ENCODE measurements at regions not wholly inside any gene's neighbourhood (a gene's known extent, or its start where the extent isn't known, plus 50 kb on each side); places are given as distances from the start of the nearest gene placed in this dataset.

- no peaks in the 10 kb centered on the region for H3K36me3 Mint-ChIP-seq (ENCODE audit: low read depth)
Observed at GRCh38 chr11:37108436-37109285, 510.6 kb upstream of the RAG2 start.

GRCh38 chr11:37107831-37108230, 509.8 kb upstream of the RAG2 start:
- intact Hi-C loops (cut with micrococcal nuclease), result no loop called here
- H3K27ac Mint-ChIP-seq, result no peak overlapping the region
- no peaks in the 10 kb centered on the region for H3K4me1 Mint-ChIP-seq (ENCODE audit: low read depth)

More at GRCh38 chr11:37108436-37109285, 510.6 kb upstream of the RAG2 start:
- Mint-ChIP-seq H3K4me1 (ENCODE audit: low read depth) (no peaks in the 10 kb centered on the region), H3K27ac (no peak overlapping the region), H3K9me3 (no peaks in the 10 kb centered on the region), H3K27me3 (no peaks in the 10 kb centered on the region), H3K4me3 (no peak overlapping the region)
- intact Hi-C loops (cut with micrococcal nuclease), result no loop called here

DNA sequence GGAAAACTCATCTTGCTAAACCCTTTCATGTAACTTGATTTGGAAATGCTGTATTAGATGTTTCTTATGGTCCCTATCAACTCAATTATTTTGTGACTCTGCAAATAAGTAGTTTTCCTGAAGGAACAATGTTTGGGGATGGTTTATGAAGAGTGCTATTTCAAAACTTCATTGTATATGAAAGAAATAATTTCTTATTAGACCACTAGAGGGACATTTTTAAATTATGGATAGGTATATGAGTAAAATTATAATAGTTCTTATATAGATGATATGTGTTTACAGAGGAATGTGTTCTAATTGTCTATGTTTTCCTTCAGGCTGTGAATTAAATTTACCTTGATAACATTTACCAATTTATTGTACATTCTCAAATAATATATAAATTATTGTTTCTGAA, 509.4 kb upstream of the RAG2 start:
- Mint-ChIP-seq H3K27me3 (no peaks in the 10 kb centered on the region), H3K36me3 (ENCODE audit: low read depth) (no peaks in the 10 kb centered on the region), H3K4me3 (no peak overlapping the region), H3K27ac (no peak overlapping the region), H3K9me3 (no peaks in the 10 kb centered on the region), H3K4me1 (ENCODE audit: low read depth) (no peaks in the 10 kb centered on the region)
- intact Hi-C loops (cut with micrococcal nuclease), result no loop called here

More at GRCh38 chr11:37107831-37108230, 509.8 kb upstream of the RAG2 start:
- Mint-ChIP-seq H3K9me3 (no peaks in the 10 kb centered on the region), H3K36me3 (ENCODE audit: low read depth) (no peaks in the 10 kb centered on the region), H3K4me3 (no peak overlapping the region), H3K27me3 (no peaks in the 10 kb centered on the region)

- intact Hi-C loops (cut with micrococcal nuclease), result no loop called here
- no peaks in the 10 kb centered on the region for H3K4me1 Mint-ChIP-seq (ENCODE audit: low read depth)
- no peaks in the 10 kb centered on the region for H3K27me3 Mint-ChIP-seq
- no peaks in the 10 kb centered on the region for H3K9me3 Mint-ChIP-seq
- H3K36me3 Mint-ChIP-seq (ENCODE audit: low read depth), result no peaks in the 10 kb centered on the region
- no peak overlapping the region for H3K4me3 Mint-ChIP-seq
- H3K27ac Mint-ChIP-seq, result no peak overlapping the region
Observed at GRCh38 chr11:37105427-37105826, 507.4 kb upstream of the RAG2 start.

DNA sequence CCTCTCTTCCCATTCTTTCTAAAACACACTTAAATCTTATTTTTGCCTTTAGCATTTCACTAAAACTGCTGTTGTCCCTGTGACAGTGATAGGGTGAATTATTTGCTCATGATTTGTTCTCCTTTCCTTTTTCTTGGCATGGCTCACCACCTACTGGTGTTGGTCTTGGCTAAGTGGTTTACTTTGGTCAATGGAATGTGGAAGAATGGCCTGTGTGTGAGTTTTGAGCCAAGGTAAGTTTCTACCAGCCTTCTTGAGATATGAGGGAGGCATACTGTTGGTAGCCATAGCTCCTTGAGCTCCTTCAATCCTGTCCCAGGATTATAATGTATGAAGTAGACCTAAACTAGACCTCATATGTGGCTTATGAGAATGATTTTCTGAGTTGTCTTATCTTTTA, 506.3 kb upstream of the RAG2 start:
- Mint-ChIP-seq H3K9me3 (no peaks in the 10 kb centered on the region), H3K4me1 (ENCODE audit: low read depth) (no peaks in the 10 kb centered on the region), H3K27ac (no peak overlapping the region), H3K36me3 (ENCODE audit: low read depth) (no peaks in the 10 kb centered on the region), H3K27me3 (no peaks in the 10 kb centered on the region), H3K4me3 (no peak overlapping the region)
- intact Hi-C loops (cut with micrococcal nuclease), result no loop called here

- H3K27me3 Mint-ChIP-seq, result no peaks in the 10 kb centered on the region
- intact Hi-C loops (cut with micrococcal nuclease), result no loop called here
- no peaks in the 10 kb centered on the region for H3K36me3 Mint-ChIP-seq (ENCODE audit: low read depth)
- no peak overlapping the region for H3K4me3 Mint-ChIP-seq
- no peak overlapping the region for H3K27ac Mint-ChIP-seq
- no peaks in the 10 kb centered on the region for H3K4me1 Mint-ChIP-seq (ENCODE audit: low read depth)
- peaks cover 7% of the 10 kb centered on the region for H3K9me3 Mint-ChIP-seq
Observed at GRCh38 chr11:37100008-37100407, 502.0 kb upstream of the RAG2 start.

- H3K4me3 Mint-ChIP-seq, result no peak overlapping the region
- no peaks in the 10 kb centered on the region for H3K36me3 Mint-ChIP-seq (ENCODE audit: low read depth)
- peaks cover 12% of the 10 kb centered on the region for H3K9me3 Mint-ChIP-seq
- no peak overlapping the region for H3K27ac Mint-ChIP-seq
- H3K4me1 Mint-ChIP-seq (ENCODE audit: low read depth), result no peaks in the 10 kb centered on the region
- no peaks in the 10 kb centered on the region for H3K27me3 Mint-ChIP-seq
- intact Hi-C loops (cut with micrococcal nuclease), result no loop called here
Observed at GRCh38 chr11:37092487-37092886, 494.5 kb upstream of the RAG2 start.

DNA sequence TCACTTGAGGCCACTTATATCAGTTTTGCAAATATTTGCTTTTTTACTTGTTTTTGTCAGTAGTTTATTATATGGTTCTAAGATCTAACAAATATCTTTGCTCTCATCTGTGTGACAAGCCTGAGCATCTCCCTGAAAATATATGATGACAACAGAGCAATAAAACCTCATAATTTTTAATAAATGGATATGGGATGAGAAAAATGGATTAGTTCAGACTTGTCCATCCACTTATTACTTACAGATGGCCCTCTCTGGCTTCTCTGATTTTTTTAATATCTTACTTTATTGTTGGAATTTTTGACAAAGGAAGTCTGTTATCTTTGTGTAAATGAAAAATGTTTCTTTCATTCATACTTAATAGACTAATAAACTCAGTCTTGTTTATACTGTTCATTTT, 491.4 kb upstream of the RAG2 start:
- Mint-ChIP-seq H3K4me1 (ENCODE audit: low read depth) (no peaks in the 10 kb centered on the region), H3K9me3 (peaks cover 4% of the 10 kb centered on the region), H3K4me3 (no peak overlapping the region), H3K27me3 (no peaks in the 10 kb centered on the region), H3K27ac (no peak overlapping the region), H3K36me3 (ENCODE audit: low read depth) (no peaks in the 10 kb centered on the region)
- intact Hi-C loops (cut with micrococcal nuclease), result no loop called here

- no peaks in the 10 kb centered on the region for H3K4me1 Mint-ChIP-seq (ENCODE audit: low read depth)
Observed at GRCh38 chr11:37088573-37088910, 490.5 kb upstream of the RAG2 start.

DNA sequence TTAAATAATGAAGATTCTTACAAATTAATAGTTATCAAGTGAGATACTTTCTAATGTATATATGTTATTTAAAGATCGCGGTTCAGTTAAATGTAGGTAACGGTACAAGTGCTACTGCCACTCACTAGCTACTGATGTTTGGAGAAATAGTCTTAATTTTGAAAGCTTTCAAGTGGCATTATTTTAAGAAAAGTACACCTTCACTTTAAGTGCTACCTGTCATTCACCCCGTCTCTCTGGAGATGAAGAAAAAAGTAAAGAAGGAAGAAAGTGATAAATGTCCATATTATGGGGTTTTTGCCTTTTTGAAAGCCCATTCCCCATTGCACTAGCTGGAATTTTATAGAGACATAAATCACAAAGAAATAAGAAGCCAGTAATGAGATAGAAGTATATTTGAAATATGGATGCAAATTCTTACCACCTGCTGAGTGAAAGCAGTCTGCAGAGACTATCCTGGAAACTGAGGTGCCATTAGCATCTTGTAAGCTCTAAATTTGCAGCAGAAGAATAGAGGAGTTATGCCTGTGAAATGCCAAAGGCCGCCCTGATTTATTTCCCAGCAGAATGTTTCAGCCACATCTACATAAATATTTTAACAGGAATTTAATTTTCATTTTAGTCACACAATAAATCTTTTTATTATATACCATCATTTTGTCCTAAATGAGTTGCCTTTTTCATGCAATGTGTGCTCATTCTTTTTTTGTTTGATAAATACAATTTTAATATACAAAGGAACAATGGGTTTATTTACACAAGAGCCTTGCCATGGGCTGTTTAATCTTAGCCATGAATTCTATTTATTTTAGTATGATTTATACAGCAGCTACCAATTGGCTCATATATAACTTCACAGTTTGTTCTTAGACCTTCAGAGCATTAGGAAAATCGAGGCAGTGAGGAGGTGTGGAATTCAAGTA, 489.9 kb upstream of the RAG2 start:
- Mint-ChIP-seq H3K9me3 (no peaks in the 10 kb centered on the region), H3K27me3 (no peaks in the 10 kb centered on the region), H3K4me3 (no peak overlapping the region), H3K4me1 (ENCODE audit: low read depth) (no peaks in the 10 kb centered on the region), H3K36me3 (ENCODE audit: low read depth) (no peaks in the 10 kb centered on the region), H3K27ac (no peak overlapping the region)
- intact Hi-C loops (cut with micrococcal nuclease), result no loop called here

More at GRCh38 chr11:37088573-37088910, 490.5 kb upstream of the RAG2 start:
- H3K9me3 Mint-ChIP-seq, result no peaks in the 10 kb centered on the region
- no peaks in the 10 kb centered on the region for H3K36me3 Mint-ChIP-seq (ENCODE audit: low read depth)
- H3K27ac Mint-ChIP-seq, result no peak overlapping the region
- no peak overlapping the region for H3K4me3 Mint-ChIP-seq
- intact Hi-C loops (cut with micrococcal nuclease), result no loop called here
- no peaks in the 10 kb centered on the region for H3K27me3 Mint-ChIP-seq

- no peak overlapping the region for H3K4me3 Mint-ChIP-seq
- H3K36me3 Mint-ChIP-seq (ENCODE audit: low read depth), result no peaks in the 10 kb centered on the region
- H3K4me1 Mint-ChIP-seq (ENCODE audit: low read depth), result no peaks in the 10 kb centered on the region
- intact Hi-C loops (cut with micrococcal nuclease), result no loop called here
- H3K27me3 Mint-ChIP-seq, result no peaks in the 10 kb centered on the region
- H3K27ac Mint-ChIP-seq, result no peak overlapping the region
- H3K9me3 Mint-ChIP-seq, result no peaks in the 10 kb centered on the region
Observed at GRCh38 chr11:37078521-37078920, 480.5 kb upstream of the RAG2 start.

- H3K4me1 Mint-ChIP-seq (ENCODE audit: low read depth), result no peaks in the 10 kb centered on the region
- H3K9me3 Mint-ChIP-seq, result no peaks in the 10 kb centered on the region
- no peak overlapping the region for H3K27ac Mint-ChIP-seq
- no peaks in the 10 kb centered on the region for H3K36me3 Mint-ChIP-seq (ENCODE audit: low read depth)
- intact Hi-C loops (cut with micrococcal nuclease), result no loop called here
- no peaks in the 10 kb centered on the region for H3K27me3 Mint-ChIP-seq
- H3K4me3 Mint-ChIP-seq, result no peak overlapping the region
Observed at GRCh38 chr11:37076866-37077265, 478.8 kb upstream of the RAG2 start.

DNA sequence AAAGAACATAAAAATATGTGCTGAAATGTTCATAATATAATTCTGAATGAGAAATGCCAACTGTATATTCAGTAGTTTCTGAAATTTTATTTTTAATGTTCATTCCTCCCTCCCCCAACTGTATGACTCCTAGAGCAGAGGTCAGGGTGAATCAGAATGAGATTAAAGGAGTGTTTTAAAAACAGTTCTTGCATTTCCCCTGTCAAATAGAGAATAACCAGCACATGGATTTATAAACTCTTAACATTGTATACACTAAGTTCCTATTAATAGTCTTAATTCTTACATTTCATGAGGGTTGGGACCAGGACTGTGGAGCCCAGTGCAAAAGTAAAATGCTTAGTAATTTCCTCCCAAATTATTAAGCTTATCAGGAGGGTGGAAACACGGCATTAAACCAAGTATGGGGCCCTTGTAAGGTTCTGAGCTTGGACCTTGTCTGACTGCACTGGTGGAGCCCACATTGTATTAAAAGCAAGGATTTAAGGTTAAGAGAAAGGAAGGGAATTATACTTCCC, 474.6 kb upstream of the RAG2 start:
- intact Hi-C loops (cut with micrococcal nuclease), result no loop called here
- H3K4me1 Mint-ChIP-seq (ENCODE audit: low read depth), result no peaks in the 10 kb centered on the region
- no peak overlapping the region for H3K4me3 Mint-ChIP-seq
- no peaks in the 10 kb centered on the region for H3K36me3 Mint-ChIP-seq (ENCODE audit: low read depth)
- H3K9me3 Mint-ChIP-seq, result peaks cover 6% of the 10 kb centered on the region
- no peaks in the 10 kb centered on the region for H3K27me3 Mint-ChIP-seq
- no peak overlapping the region for H3K27ac Mint-ChIP-seq

DNA sequence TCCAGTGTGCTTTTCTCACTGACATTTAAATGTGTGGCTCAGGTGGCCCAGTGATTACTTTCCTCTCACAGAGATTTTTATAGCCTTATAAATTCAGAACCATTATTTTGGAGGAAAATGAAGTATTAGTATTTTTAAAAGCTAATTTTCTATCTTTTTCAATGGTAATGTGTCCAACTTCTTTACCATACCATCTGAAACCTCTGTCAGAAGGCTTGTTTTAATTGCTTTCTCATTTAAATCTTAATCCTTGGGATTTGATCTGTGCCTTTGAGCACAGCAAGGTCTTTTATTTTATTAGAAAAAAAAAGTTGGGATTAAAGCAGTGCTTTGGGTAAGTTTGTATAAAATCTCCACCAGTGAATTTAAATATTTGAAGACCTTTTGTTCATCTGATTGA, 452.3 kb upstream of the RAG2 start:
- H3K9me3 Mint-ChIP-seq, result no peaks in the 10 kb centered on the region
- H3K36me3 Mint-ChIP-seq (ENCODE audit: low read depth), result no peaks in the 10 kb centered on the region
- no peaks in the 10 kb centered on the region for H3K27me3 Mint-ChIP-seq
- no peak overlapping the region for H3K27ac Mint-ChIP-seq
- H3K4me1 Mint-ChIP-seq (ENCODE audit: low read depth), result no peaks in the 10 kb centered on the region
- H3K4me3 Mint-ChIP-seq, result no peak overlapping the region
- intact Hi-C loops (cut with micrococcal nuclease), result no loop called here

Measured in dendritic cell treated with granulocyte-macrophage colony-stimulating factor and Interleukin-4, amounts not matched to agents 40 ng/mL and 50 ng/mL, for 4 days (primary cell).